Breast epithelium (tissue), 4 donors: ENCODE measurements at regions not wholly inside any gene's neighbourhood (a gene's known extent, or its start where the extent isn't known, plus 50 kb on each side); places are given as distances from the start of the nearest gene placed in this dataset.

Source experiments
- DNase-seq, 2 donors: peaks; one replicate each; pipeline ENCODE4 v3.0.0-alpha.2; 2019; ENCODE audit warnings: low spot score in 2 of 2
- H3K27ac ChIP-seq, 2 donors: fragments of 200-600 bp; sonication (generic) in 1 of 2; one replicate each; pipeline ENCODE4 v1.5.1; 2016 to 2019; ENCODE audit warnings: mild to moderate bottlenecking in 1 of 2
- H3K27me3 ChIP-seq, 2 donors: fragments of 200-600 bp; sonication (generic) in 1 of 2; one replicate each; pipeline versions ENCODE4 v1.5.1 to v1.6.0; 2017 to 2019; ENCODE audit warnings: control low read depth in 1 of 2, mild to moderate bottlenecking in 1 of 2
- H3K36me3 ChIP-seq: fragments of 200-600 bp; one replicate; pipeline ENCODE4 v1.5.1; 2019
- H3K4me1 ChIP-seq, 2 donors: fragments of 200-600 bp; sonication (generic); one replicate each; pipeline ENCODE4 v1.5.1; 2016 to 2019; ENCODE audit warnings: control low read depth in 1 of 2
- H3K4me3 ChIP-seq, 3 donors: fragments of 200-600 bp; sonication (generic); 1 replicate in 2 of 3; 2 replicates in 1 of 3; pipeline ENCODE4 v1.5.1; 2016 to 2019; ENCODE audit warnings: mild to moderate bottlenecking in 3 of 3, moderate library complexity in 2 of 3
- H3K9me3 ChIP-seq, 2 donors: fragments of 200-600 bp; sonication (generic) in 1 of 2; one replicate each; pipeline ENCODE4 v1.5.1; 2016 to 2019; ENCODE audit warnings: control low read depth in 1 of 2
- CTCF ChIP-seq, 3 donors: fragments of 450-650 bp; IDR thresholded peaks; one replicate each; pipeline ENCODE4 v1.5.1; 2016 to 2017; ENCODE audit warnings: antibody characterized with exemption in 3 of 3, mild to moderate bottlenecking in 3 of 3, moderate library complexity in 3 of 3
- POLR2A ChIP-seq: fragments of 450-650 bp; IDR thresholded peaks from one replicate; pipeline ENCODE4 v1.6.1; 2016; ENCODE audit warnings: antibody characterized with exemption, mild to moderate bottlenecking, moderate library complexity
- POLR2AphosphoS5 ChIP-seq, 3 donors: sonication (generic); formaldehyde crosslinking; IDR thresholded peaks; one replicate each; pipeline ENCODE4 v1.6.1; 2017; ENCODE audit warnings: antibody characterized with exemption in 3 of 3
- intact Hi-C: fragments of 100-400 bp; cut with DNase I; formaldehyde crosslinking; loops from one replicate; pipeline ENCODE4 v1.15.1; 2023; ENCODE audit warnings: low total_unique reads

- Histone ChIP-seq H3K4me3 (no peak overlapping the region), H3K36me3 (no peaks in the 10 kb centered on the region)
- intact Hi-C loops = no loop called here
These were observed 522.9 kb downstream of the HS3ST4 start for GRCh38 chr16:26214581-26215174.

DNA sequence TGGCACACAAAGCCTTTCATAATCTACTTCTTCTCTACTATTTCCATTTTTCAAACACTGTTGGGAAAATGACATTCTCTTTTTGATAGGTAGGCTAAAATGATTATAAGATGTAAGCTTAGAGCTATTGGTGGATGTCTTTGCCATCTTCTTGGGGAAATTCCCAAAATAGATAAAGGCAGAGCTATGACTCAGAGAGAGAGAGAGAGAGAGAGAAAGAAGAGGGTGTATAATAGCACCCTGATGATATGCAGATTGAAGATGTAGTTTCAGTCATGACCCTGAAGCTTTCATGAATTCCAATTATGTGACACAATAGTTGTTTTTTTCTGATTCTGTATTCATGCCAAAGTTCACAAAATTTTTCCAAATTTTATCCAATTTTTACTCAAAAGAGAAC, 529.1 kb downstream of the HS3ST4 start:
- Histone ChIP-seq H3K36me3 (no peaks in the 10 kb centered on the region), H3K4me3 (no peak overlapping the region), H3K27me3 (no peaks in the 10 kb centered on the region), H3K4me1 (no peaks in the 10 kb centered on the region), H3K27ac (no peak overlapping the region), H3K9me3 (no peaks in the 10 kb centered on the region)
- TF ChIP-seq POLR2A (no peak), CTCF (IDR thresholded peaks at IDR 0.05) (no peak), POLR2AphosphoS5 (IDR thresholded peaks at IDR 0.05) (no peak)
- intact Hi-C loops = no loop called here
- no peak for DNase-seq

More at GRCh38 chr16:26214581-26215174, 522.9 kb downstream of the HS3ST4 start:
- no peak for DNase-seq
- H3K27ac ChIP-seq = no peak overlapping the region
- TF ChIP-seq POLR2AphosphoS5 (IDR thresholded peaks at IDR 0.05) (no peak), POLR2A (no peak), CTCF (IDR thresholded peaks at IDR 0.05) (no peak)
- H3K27me3 ChIP-seq = no peaks in the 10 kb centered on the region
- no peaks in the 10 kb centered on the region for H3K4me1 ChIP-seq
- H3K9me3 ChIP-seq = no peaks in the 10 kb centered on the region

- Histone ChIP-seq H3K27ac (no peak overlapping the region), H3K9me3 (no peaks in the 10 kb centered on the region), H3K36me3 (no peaks in the 10 kb centered on the region), H3K4me1 (no peaks in the 10 kb centered on the region), H3K4me3 (no peak overlapping the region), H3K27me3 (no peaks in the 10 kb centered on the region)
- DNase-seq = no peak
- TF ChIP-seq POLR2AphosphoS5 (IDR thresholded peaks at IDR 0.05) (no peak), CTCF (IDR thresholded peaks at IDR 0.05) (no peak), POLR2A (no peak)
- intact Hi-C loops = no loop called here
These were observed 539.9 kb downstream of the HS3ST4 start for GRCh38 chr16:26231647-26232046.

DNA sequence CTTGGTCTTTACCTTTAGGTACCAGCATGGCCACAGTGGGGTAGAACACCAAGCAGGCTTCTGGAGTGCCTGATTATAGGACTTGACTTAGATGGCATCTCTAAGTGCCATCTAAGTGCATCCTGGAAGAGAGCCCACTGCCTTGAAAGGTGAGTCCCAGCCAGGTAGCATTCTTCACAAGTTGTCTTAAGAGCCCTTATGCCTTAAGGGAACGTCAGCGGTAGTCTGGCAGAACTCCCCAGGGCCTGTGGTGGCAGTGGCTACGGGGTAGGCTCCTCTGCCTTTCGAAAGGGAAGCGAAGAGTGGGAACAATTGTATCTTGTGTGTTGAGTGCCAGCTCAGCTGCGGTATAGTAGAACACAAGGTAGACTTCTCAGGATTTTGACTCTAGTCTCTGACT, 549.0 kb downstream of the HS3ST4 start:
- Histone ChIP-seq H3K27ac (no peak overlapping the region), H3K4me1 (no peaks in the 10 kb centered on the region), H3K4me3 (no peak overlapping the region), H3K9me3 (peaks cover 0 to 8% of the 10 kb centered on the region in 2 donors), H3K36me3 (no peaks in the 10 kb centered on the region), H3K27me3 (no peaks in the 10 kb centered on the region)
- intact Hi-C loops = no loop called here
- TF ChIP-seq POLR2A = no peak
- no peak for TF ChIP-seq CTCF (IDR thresholded peaks at IDR 0.05)
- no peak for TF ChIP-seq POLR2AphosphoS5 (IDR thresholded peaks at IDR 0.05)
- no peak for DNase-seq

DNA sequence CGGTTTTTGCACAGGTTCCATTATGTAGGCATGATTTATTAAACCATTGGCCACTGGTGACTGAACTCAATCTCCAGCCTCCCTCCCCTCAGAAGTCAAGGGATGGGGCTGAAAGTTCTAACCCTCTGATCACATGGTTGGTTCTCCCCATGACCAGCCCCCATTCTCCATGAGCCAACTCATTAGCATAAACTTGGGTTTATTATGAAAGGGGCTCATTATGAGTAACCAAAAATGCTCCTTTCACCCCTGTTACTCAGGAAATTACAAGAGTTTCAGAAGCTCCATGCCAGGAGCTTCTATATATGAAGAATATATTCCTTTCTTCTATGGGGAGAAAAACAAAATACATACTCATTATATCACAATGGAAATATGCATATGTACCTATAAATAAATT, 555.3 kb downstream of the HS3ST4 start:
- intact Hi-C loops = no loop called here
- no peak for TF ChIP-seq POLR2AphosphoS5 (IDR thresholded peaks at IDR 0.05)
- TF ChIP-seq CTCF (IDR thresholded peaks at IDR 0.05) = no peak
- no peak for TF ChIP-seq POLR2A
- no peak overlapping the region for H3K4me3 ChIP-seq

More for the DNA sequence above, 555.3 kb downstream of the HS3ST4 start:
- Histone ChIP-seq H3K36me3 (no peaks in the 10 kb centered on the region), H3K4me1 (no peaks in the 10 kb centered on the region), H3K27me3 (peaks cover 0 to 5% of the 10 kb centered on the region in 2 donors), H3K27ac (no peak overlapping the region), H3K9me3 (peaks cover 0 to 8% of the 10 kb centered on the region in 2 donors)
- no peak for DNase-seq
